ENCODE measurements at regions not wholly inside any gene's neighbourhood (a gene's known extent, or its start where the extent isn't known, plus 50 kb on each side); places are given as distances from the start of the nearest gene placed in this dataset.

- H3K4me3 ChIP-seq (ENCODE audit: low read depth, low read length): no peak overlapping the region
- ChIA-PET POLR2A (no interaction called here), CTCF (no interaction called here)
- no peak for TF ChIP-seq CTCF (IDR thresholded peaks at IDR 0.05; ENCODE audit: insufficient read depth, low read length, missing control alignments)
- DNase-seq (ENCODE audit: low read depth, low spot score): no peak
Measured at GRCh38 chr2:138207074-138207930, 243.0 kb downstream of the HNMT start.

- POLR2A ChIA-PET: no interaction called here
- DNase-seq (ENCODE audit: low read depth, low spot score): no peak
- no peak for TF ChIP-seq CTCF (IDR thresholded peaks at IDR 0.05; ENCODE audit: insufficient read depth, low read length, missing control alignments)
- H3K4me3 ChIP-seq (ENCODE audit: low read depth, low read length): no peak overlapping the region
- CTCF ChIA-PET: interaction anchor here (0.9 kb wide), 1 partner anchor 166 kb away, joined by 3 read pairs; no protein-coding TSS in a partner anchor
Measured at GRCh38 chr2:138209009-138209408, 244.7 kb downstream of the HNMT start.

GRCh38 chr2:138210487-138210886 is 246.2 kb downstream of the HNMT start:
- no peak overlapping the region for H3K4me3 ChIP-seq (ENCODE audit: low read depth, low read length)
- no peak for DNase-seq (ENCODE audit: low read depth, low spot score)
- CTCF ChIA-PET: no interaction called here
- POLR2A ChIA-PET: no interaction called here
- no peak for TF ChIP-seq CTCF (IDR thresholded peaks at IDR 0.05; ENCODE audit: insufficient read depth, low read length, missing control alignments)

- TF ChIP-seq CTCF (IDR thresholded peaks at IDR 0.05; ENCODE audit: insufficient read depth, low read length, missing control alignments): no peak
- no peak overlapping the region for H3K4me3 ChIP-seq (ENCODE audit: low read depth, low read length)
- POLR2A ChIA-PET: no interaction called here
- CTCF ChIA-PET: no interaction called here
- DNase-seq (ENCODE audit: low read depth, low spot score): no peak
Measured at GRCh38 chr2:138212434-138212833, 248.2 kb downstream of the HNMT start.

GRCh38 chr2:138213084-138213483 is 248.8 kb downstream of the HNMT start:
- ChIA-PET POLR2A (no interaction called here), CTCF (no interaction called here)
- DNase-seq (ENCODE audit: low read depth, low spot score): no peak
- H3K4me3 ChIP-seq (ENCODE audit: low read depth, low read length): no peak overlapping the region
- TF ChIP-seq CTCF (IDR thresholded peaks at IDR 0.05; ENCODE audit: insufficient read depth, low read length, missing control alignments): no peak

GRCh38 chr2:138213624-138214023 is 249.4 kb downstream of the HNMT start:
- ChIA-PET CTCF (no interaction called here), POLR2A (no interaction called here)
- no peak for DNase-seq (ENCODE audit: low read depth, low spot score)
- no peak for TF ChIP-seq CTCF (IDR thresholded peaks at IDR 0.05; ENCODE audit: insufficient read depth, low read length, missing control alignments)
- no peak overlapping the region for H3K4me3 ChIP-seq (ENCODE audit: low read depth, low read length)
